SK-N-SH (cell line): ENCODE measurements at regions not wholly inside any gene's neighbourhood (a gene's known extent, or its start where the extent isn't known, plus 50 kb on each side); places are given as distances from the start of the nearest gene placed in this dataset.

ENCODE experiments used
- CTCF ChIA-PET: fragments of 300-600, 350-600 bp; formaldehyde crosslinking; extraction: SDS; loops from one replicate; lab custom pipeline; 2021; lab: Yijun Ruan, JAX
- POLR2A ChIA-PET: fragments of 350-600 bp; sonication (Branson Sonifier 250); formaldehyde crosslinking; extraction: SDS; loops from one replicate; lab custom pipeline; 2020; ENCODE audit warnings: antibody characterized with exemption, inconsistent platforms; lab: Yijun Ruan, JAX
- DNase-seq: peaks from one replicate; pipeline ENCODE4 v3.0.0; 2012
- H2AFZ ChIP-seq: fragments of 200-600 bp; sonication (generic); 2 replicates; pipeline ENCODE4 v1.8.1; 2016; ENCODE audit warnings: antibody characterized with exemption, mild to moderate bottlenecking, low read depth
- H3F3A ChIP-seq: fragments of 200-600 bp; sonication (generic); replicated peaks from 2 replicates; pipeline ENCODE3; 2016; ENCODE audit warnings: antibody characterized with exemption, mild to moderate bottlenecking; ENCODE audit not compliant: insufficient read depth
- H3K27ac ChIP-seq, 2 experiments: fragments of 200-500 bp in 1 of 2; fragments of 200-600 bp in 1 of 2; sonication (Bioruptor generic) in 1 of 2; sonication (generic), shearing (Covaris generic) in 1 of 2; 2 replicates each; pipeline versions ENCODE4 v1.5.1 to v1.6.1; 2014 to 2016; ENCODE audit warnings: low read depth in 2 of 2, inconsistent platforms in 1 of 2, low read length in 1 of 2, mild to moderate bottlenecking in 1 of 2, mixed read lengths in 1 of 2
- H3K27me3 ChIP-seq: fragments of 200-600 bp; sonication (generic), shearing (Covaris generic); 2 replicates; pipeline ENCODE4 v1.6.1; 2016; ENCODE audit warnings: mixed run types; ENCODE audit not compliant: insufficient read depth
- H3K36me3 ChIP-seq, 2 experiments: fragments of 200-500 bp in 1 of 2; fragments of 200-600 bp in 1 of 2; sonication (Bioruptor generic) in 1 of 2; sonication (generic) in 1 of 2; replicated peaks in 1 of 2; 2 replicates each; pipeline versions ENCODE3 to v1.5.1; 2014 to 2016; ENCODE audit warnings: low read length in 1 of 2, mild to moderate bottlenecking in 1 of 2; ENCODE audit not compliant: insufficient read depth in 2 of 2, control insufficient read depth in 1 of 2
- H3K4me1 ChIP-seq, 2 experiments: fragments of 200-500 bp in 1 of 2; fragments of 200-600 bp in 1 of 2; sonication (Bioruptor generic) in 1 of 2; sonication (generic), shearing (Covaris generic) in 1 of 2; 2 replicates each; pipeline versions ENCODE4 v1.5.1 to v1.6.1; 2014 to 2016; ENCODE audit warnings: low read depth in 1 of 2, low read length in 1 of 2, mixed run types in 1 of 2; ENCODE audit not compliant: insufficient read depth in 2 of 2, control insufficient read depth in 1 of 2
- H3K4me2 ChIP-seq: fragments of 200-600 bp; sonication (generic), shearing (Covaris generic); 2 replicates; pipeline ENCODE4 v1.6.1; 2017; ENCODE audit warnings: mixed run types
- H3K4me3 ChIP-seq, 2 experiments: fragments of 200-500 bp in 1 of 2; fragments of 200-600 bp in 1 of 2; sonication (Bioruptor generic) in 1 of 2; sonication (generic), shearing (Covaris generic) in 1 of 2; 2 replicates each; pipeline versions ENCODE4 v1.5.1 to v1.8.1; 2014 to 2016; ENCODE audit warnings: low read depth in 2 of 2, inconsistent platforms in 1 of 2, low read length in 1 of 2, mild to moderate bottlenecking in 1 of 2, mixed read lengths in 1 of 2, moderate library complexity in 1 of 2
- H3K79me2 ChIP-seq: fragments of 200-600 bp; sonication (generic); 2 replicates; pipeline ENCODE4 v1.8.1; 2017; ENCODE audit warnings: mild to moderate bottlenecking; ENCODE audit not compliant: insufficient read depth
- H3K9ac ChIP-seq: fragments of 200-600 bp; sonication (generic); 2 replicates; pipeline ENCODE4 v1.6.1; 2017; ENCODE audit warnings: mixed run types
- H3K9me2 ChIP-seq: fragments of 200-600 bp; sonication (generic); 2 replicates; pipeline ENCODE4 v1.6.1; 2017; ENCODE audit warnings: mixed run types
- H3K9me3 ChIP-seq: fragments of 200-600 bp; sonication (generic); 2 replicates; pipeline ENCODE4 v1.6.1; 2017; ENCODE audit warnings: mixed run types, mild to moderate bottlenecking, moderate library complexity
- H4K20me1 ChIP-seq: fragments of 200-600 bp; sonication (generic); 2 replicates; pipeline ENCODE4 v1.6.1; 2017; ENCODE audit warnings: mild to moderate bottlenecking, mixed run types; ENCODE audit not compliant: insufficient read depth
- EP300 ChIP-seq, 2 experiments: IDR thresholded peaks; 2 replicates each; pipeline versions ENCODE4 v1.4.0 to v1.6.1; 2012; ENCODE audit warnings: borderline replicate concordance in 1 of 2, low read depth in 1 of 2, low read length in 1 of 2
- FOSL2 ChIP-seq: IDR thresholded peaks from 2 replicates; pipeline ENCODE4 v1.4.0; 2012; ENCODE audit warnings: low read depth, mild to moderate bottlenecking, moderate library complexity, borderline replicate concordance
- FOXJ3 ChIP-seq: sonication (generic); formaldehyde crosslinking; IDR thresholded peaks from 2 replicates; pipeline ENCODE4 v1.5.1; 2020; ENCODE audit warnings: mild to moderate bottlenecking, missing genetic modification reagents
- FOXM1 ChIP-seq: IDR thresholded peaks from 2 replicates; pipeline ENCODE4 v1.4.0; 2012; ENCODE audit warnings: low read depth, mild to moderate bottlenecking
- GABPA ChIP-seq: IDR thresholded peaks from 2 replicates; pipeline ENCODE4 v1.4.0; 2012; ENCODE audit warnings: low read depth, mild to moderate bottlenecking
- GATA2 ChIP-seq: sonication (generic); formaldehyde crosslinking; IDR thresholded peaks from 2 replicates; pipeline ENCODE4 v1.5.0; 2020; ENCODE audit warnings: mild to moderate bottlenecking, missing genetic modification reagents
- NRF1 ChIP-seq: IDR thresholded peaks from 2 replicates; pipeline ENCODE4 v1.6.1; 2012; ENCODE audit warnings: low read depth, mild to moderate bottlenecking, low read length
- PBX3 ChIP-seq: IDR thresholded peaks from 2 replicates; pipeline ENCODE4; 2012
- RAD21 ChIP-seq: IDR thresholded peaks from 2 replicates; pipeline ENCODE4 v1.6.1; 2012; ENCODE audit warnings: mild to moderate bottlenecking, low read length
- TAF1 ChIP-seq: IDR thresholded peaks from 2 replicates; pipeline ENCODE4 v1.6.1; 2012; ENCODE audit warnings: low read depth, mild to moderate bottlenecking, low read length, moderate library complexity, borderline replicate concordance
- TCF12 ChIP-seq: IDR thresholded peaks from 2 replicates; pipeline ENCODE4 v1.4.0; 2012
- USF2 ChIP-seq: fragments of 150-350 bp; IDR thresholded peaks from 2 replicates; pipeline ENCODE4 v1.6.1; 2017; ENCODE audit warnings: antibody characterized with exemption, low read length, low read depth, borderline replicate concordance
- YY1 ChIP-seq: IDR thresholded peaks from 2 replicates; pipeline ENCODE4 v1.4.0; 2012; ENCODE audit warnings: low read depth, mild to moderate bottlenecking
- WGBS: methylation state at CpG from one replicate; pipeline ENCODE4 v1.1.6; 2017; ENCODE audit warnings: low lambda C conversion rate; 5-methylcytosine and 5-hydroxymethylcytosine counted together
- TF ChIP-seq, protein P1 (sequence below): IDR thresholded peaks from 2 replicates; pipeline ENCODE4 v1.6.1; 2012; ENCODE audit warnings: mild to moderate bottlenecking, low read depth, low read length, moderate library complexity
- TF ChIP-seq, protein P2 (sequence below): IDR thresholded peaks from 2 replicates; pipeline ENCODE4 v1.4.0; 2012; ENCODE audit warnings: low read depth, borderline replicate concordance

GRCh38 chrX:16465081-16465876 lies 184.7 kb upstream of the S100G start (continued):
- TF ChIP-seq, protein P1, sequence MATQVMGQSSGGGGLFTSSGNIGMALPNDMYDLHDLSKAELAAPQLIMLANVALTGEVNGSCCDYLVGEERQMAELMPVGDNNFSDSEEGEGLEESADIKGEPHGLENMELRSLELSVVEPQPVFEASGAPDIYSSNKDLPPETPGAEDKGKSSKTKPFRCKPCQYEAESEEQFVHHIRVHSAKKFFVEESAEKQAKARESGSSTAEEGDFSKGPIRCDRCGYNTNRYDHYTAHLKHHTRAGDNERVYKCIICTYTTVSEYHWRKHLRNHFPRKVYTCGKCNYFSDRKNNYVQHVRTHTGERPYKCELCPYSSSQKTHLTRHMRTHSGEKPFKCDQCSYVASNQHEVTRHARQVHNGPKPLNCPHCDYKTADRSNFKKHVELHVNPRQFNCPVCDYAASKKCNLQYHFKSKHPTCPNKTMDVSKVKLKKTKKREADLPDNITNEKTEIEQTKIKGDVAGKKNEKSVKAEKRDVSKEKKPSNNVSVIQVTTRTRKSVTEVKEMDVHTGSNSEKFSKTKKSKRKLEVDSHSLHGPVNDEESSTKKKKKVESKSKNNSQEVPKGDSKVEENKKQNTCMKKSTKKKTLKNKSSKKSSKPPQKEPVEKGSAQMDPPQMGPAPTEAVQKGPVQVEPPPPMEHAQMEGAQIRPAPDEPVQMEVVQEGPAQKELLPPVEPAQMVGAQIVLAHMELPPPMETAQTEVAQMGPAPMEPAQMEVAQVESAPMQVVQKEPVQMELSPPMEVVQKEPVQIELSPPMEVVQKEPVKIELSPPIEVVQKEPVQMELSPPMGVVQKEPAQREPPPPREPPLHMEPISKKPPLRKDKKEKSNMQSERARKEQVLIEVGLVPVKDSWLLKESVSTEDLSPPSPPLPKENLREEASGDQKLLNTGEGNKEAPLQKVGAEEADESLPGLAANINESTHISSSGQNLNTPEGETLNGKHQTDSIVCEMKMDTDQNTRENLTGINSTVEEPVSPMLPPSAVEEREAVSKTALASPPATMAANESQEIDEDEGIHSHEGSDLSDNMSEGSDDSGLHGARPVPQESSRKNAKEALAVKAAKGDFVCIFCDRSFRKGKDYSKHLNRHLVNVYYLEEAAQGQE, result no peak
- no peak for TF ChIP-seq NRF1

- Histone ChIP-seq H3K27ac (no peak overlapping the region; a peak in 1 of 4 replicates), H3K4me3 (no peak overlapping the region), H3K36me3 (no peaks in the 10 kb centered on the region), H3K9me3 (no peaks in the 10 kb centered on the region), H3K9ac (no peak overlapping the region), H3K4me1 (peaks cover 0 to 12% of the 10 kb centered on the region in 2 experiments; a peak in 1 of 4 replicates), H3K9me2 (no peaks in the 10 kb centered on the region), H3K27me3 (no peaks in the 10 kb centered on the region), H2AFZ (no peak overlapping the region), H3K4me2 (0 out of 2 replicates have a peak overlapping the region, but pooled peaks have one; percentile 6), H4K20me1 (no peaks in the 10 kb centered on the region), H3F3A (peaks cover 10% of the 10 kb centered on the region), H3K79me2 (no peaks in the 10 kb centered on the region)
- ChIA-PET CTCF (interaction anchor here (0.9 kb wide), 1 partner anchor 9 kb away, joined by 3 read pairs; no protein-coding TSS in a partner anchor), POLR2A (no interaction called here)
- no peak for DNase-seq
- 44% methylated on average over 7 of the region's 7 CpGs for WGBS
- TF ChIP-seq TCF12 (no peak), RAD21 (no peak), EP300 (IDR thresholded peaks at IDR 0.05; ENCODE audit: borderline replicate concordance in 1 of 2, low read depth in 1 of 2, low read length in 1 of 2) (no peak), FOSL2 (peak; percentile 37; the same call in 1 of the 2 replicates), YY1 (no peak), GABPA (no peak), FOXJ3 (no peak), GATA2 (no peak), USF2 (no peak), TAF1 (no peak), PBX3 (peak; percentile 40), FOXM1 (no peak)
- TF ChIP-seq, protein P1, result no peak
- TF ChIP-seq, protein P2, sequence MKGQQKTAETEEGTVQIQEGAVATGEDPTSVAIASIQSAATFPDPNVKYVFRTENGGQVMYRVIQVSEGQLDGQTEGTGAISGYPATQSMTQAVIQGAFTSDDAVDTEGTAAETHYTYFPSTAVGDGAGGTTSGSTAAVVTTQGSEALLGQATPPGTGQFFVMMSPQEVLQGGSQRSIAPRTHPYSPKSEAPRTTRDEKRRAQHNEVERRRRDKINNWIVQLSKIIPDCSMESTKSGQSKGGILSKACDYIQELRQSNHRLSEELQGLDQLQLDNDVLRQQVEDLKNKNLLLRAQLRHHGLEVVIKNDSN, result no peak
Observed at GRCh38 chrX:16466640-16467432, 183.1 kb upstream of the S100G start.
